ELF-1 (cell line): ENCODE measurements at regions not wholly inside any gene's neighbourhood (a gene's known extent, or its start where the extent isn't known, plus 50 kb on each side); places are given as distances from the start of the nearest gene placed in this dataset.

Experiments used
- DNase-seq: peaks from one replicate; pipeline ENCODE4 v3.0.0-alpha.2; 2016; ENCODE audit warnings: low read depth, low spot score

DNA sequence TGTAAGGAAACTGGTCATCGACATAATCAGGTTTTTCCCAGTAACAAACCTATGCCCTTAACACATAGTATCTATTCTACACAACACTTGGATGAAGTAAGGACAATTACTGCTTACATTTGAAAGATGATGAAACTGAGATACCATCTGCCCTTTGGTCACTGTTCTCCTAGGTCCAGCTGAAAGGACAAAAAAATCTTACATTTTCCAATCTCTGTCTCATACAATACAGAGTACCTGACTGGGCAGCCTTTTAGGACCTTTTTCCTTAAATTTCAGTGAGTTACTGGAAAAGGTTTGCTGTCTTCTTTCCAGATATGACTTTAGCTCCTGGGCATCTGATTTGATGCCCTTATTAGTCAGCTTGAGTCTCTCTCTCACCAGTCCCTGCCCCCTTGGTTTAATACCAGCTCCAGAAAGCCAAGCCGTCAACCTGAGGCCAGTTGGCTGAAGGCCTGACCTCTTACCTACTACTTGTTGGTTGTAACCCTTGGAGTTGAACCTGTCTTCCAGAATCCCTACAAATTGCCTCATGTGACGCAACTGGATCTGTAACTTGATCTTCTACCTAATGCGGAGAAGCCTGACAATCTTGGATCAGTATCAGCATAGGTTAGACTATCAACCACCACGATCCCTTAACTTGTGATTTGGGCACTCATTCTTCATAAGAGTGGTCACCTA lies 355.3 kb upstream of the ZNF385D start:
- no peak for DNase-seq

DNA sequence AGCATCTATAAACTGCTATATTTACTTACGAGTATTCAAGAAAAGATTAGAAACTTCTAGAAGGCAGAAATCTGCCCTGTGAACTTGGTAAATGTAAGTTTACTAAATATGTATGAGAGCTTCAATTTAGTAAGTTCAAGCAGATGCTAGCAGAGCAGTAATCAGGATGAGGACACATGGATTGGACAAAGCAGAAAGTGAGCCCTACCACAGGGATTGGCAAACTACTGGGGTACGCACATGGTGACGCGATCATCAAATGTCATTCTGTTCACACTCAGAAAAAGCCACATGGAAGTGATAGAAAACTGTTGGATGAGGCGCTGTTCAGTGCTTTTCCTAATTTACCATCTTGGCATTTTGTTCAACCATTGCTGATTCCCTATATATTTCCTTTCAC lies 360.2 kb upstream of the ZNF385D start:
- no peak for DNase-seq

DNA sequence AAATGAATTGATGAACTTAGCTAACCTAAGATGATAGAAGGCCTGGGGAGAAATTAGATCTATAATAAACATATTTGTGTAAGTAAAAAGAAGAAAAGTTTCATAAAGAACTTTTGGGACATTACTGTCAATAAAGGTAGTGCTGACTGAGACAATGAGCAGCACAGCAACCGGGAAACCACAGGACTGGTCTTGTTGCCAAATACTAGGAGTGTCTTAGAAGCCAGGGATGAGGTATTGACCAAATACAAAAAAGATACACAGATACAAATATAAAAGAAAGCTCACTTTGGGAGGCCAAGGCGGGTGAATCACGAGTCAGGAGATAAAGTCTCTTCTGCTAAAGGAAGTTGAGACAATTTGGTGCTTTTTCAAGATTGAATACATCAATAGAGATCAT lies 362.4 kb upstream of the ZNF385D start:
- no peak for DNase-seq

DNA sequence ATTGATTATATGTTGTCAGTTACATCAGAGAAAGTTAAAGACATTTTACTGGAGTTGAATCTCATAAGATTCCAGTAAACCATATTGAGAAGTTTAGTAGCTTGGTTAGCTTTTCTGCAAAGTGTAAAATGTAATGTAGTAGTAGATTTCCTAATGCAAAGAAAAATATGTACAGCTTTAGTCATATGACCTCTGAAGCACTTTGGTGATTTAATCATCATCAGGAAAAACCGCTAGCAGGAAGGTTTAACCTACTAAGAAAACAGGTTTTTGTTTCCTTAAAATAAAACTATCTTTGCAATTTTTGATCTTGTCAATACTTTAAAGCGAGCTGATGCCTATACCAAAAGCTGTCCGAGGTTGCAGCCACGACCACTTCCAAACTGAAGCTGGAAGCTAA lies 364.6 kb upstream of the ZNF385D start:
- DNase-seq, result no peak

DNA sequence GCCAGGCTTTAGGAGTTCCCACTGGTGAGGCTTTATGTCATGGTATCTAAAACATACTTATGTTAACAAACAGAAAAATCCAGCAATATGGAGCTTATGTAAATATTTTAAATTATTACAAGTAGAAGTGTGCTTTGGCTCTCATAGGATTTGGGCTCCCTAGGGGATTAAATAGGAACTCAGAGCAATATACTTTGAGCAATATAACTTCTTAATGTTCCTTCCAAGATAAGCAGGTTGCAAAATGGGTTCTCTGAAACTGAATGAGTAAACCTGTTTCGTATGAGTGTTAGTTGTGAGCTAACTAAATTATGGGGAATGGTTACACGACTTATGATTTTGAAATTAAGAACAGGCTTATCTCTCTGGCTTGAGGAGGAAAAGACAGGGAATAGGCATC lies 366.1 kb upstream of the ZNF385D start:
- no peak for DNase-seq

DNA sequence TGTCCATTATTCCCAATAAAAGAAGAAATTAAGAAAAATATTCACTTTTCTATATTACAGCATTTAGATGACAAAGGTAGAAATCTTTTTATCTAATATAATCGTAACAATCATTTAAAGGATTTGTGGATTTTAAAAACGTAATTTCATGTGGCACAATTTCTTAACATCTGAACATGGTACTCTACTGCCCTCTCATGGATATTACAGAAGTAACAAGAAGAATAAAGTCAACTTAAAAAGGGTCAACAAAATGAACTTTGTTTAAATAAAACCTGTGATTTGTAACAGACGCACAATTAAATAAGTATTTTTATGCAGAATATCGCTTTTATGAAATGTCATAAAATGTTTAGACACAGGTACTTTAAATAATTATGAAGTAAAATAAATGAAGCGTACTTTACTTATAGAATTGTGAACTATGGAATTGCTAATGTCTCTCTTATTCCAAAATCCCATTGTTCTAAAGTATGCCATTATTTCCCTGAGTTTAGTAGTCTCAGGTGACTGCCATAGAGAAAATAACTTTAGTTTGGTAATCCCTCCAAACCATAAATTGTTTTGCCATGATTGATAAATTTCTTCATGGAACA lies 366.8 kb upstream of the ZNF385D start:
- DNase-seq, result no peak

DNA sequence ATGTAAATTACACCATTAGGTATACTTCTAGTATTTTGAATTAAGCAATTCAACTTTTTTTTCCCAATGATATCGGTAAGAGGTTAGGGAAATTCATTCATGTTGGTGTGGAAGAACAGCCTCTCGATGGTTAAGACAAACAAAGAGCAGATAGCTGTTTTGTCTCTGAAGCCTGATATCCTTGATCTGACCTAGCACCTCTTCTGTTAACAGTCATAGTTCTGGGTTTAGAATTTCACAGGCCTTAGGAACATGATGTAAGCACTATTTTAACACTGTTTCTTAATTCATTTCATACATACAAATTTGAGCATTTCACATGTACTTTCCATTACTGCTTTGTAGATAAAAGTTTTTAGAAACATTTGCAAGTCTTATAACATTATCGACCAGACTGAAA lies 367.5 kb upstream of the ZNF385D start:
- no peak for DNase-seq

DNA sequence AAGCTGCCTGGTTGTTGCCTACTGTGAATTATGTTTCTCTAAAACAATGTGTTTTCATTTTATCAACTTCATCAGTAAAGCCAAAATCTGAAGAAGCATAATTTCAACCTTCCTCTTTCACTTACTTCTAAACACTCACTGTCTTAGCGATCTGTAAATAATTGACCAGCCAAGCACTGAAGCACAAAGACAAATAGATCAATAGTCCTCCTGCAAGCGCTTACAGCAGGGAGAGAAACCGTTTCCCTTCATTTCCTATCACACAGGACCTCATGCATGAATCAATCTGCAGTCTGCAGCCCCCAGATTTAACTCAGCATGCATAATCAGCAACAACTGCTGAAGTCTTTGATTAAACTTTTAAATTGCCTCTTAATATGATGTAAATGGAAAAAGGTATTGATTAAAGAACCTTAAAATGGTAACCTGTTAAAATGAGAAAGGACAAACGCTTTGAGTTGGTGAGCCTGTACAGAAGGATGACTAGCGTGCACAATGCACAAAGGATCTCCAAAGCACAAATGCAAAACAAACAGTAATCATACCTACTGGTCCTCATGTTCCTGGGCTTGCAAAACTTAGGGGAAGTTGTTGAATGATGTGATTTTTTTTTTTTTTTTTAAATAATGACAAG lies 370.2 kb upstream of the ZNF385D start:
- DNase-seq, result no peak

DNA sequence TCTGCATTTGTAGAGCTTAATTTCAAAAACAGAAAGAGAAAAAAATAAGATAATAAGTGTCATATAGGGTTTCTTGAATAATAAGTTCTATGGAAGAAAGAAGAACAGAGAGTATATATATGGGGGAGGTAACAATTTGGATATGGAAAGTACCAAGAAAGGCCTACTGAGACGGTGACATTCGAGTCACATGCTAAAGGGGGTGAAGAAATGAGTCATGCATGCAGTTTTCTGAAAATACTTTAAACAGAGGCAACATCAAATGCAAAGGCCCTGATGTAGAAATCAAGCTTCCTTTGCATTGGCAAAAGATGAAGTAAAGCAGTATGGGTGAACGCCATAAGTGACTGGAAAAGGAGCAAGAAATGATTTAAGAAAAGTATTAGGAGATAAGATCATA lies 371.6 kb upstream of the ZNF385D start:
- DNase-seq, result no peak

DNA sequence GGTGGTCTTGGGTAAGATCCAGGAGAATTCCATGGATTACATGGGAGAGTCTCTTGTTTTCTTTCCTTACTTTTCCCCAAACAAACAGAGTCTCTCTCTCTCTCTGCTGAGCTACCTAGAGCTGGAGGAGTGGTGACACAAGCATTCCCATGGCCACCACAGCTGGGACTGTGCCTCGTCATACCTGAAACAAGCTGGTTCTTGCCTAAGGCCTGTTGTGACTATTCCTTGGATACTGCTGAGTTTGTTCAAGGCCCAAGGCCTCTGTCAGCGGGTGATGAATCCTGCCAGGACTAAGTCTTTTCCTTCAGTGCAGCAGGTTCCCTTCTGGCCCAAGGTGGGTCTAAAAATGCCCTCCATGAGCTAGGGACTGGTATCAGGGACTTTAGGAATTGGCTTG lies 378.1 kb upstream of the ZNF385D start:
- DNase-seq, result peak; percentile 1

DNA sequence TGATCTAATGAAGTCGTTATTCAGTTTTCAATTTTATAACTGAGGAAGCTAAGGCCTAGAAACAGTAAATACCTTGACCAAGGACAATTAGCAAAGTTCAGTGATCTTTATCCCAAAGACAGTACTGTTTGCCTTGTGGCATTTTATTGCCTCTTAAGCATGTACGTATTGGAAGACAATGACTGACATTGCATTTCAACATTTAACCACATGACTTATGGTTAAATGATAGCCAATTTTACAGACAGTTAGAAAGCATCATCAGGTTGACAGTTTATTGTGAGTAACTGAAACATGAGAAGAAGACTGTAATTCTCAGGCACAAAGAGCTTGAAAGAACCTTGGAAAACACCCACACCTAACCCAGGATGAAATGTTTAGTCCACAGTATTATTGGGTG lies 390.8 kb upstream of the ZNF385D start:
- DNase-seq, result no peak

DNA sequence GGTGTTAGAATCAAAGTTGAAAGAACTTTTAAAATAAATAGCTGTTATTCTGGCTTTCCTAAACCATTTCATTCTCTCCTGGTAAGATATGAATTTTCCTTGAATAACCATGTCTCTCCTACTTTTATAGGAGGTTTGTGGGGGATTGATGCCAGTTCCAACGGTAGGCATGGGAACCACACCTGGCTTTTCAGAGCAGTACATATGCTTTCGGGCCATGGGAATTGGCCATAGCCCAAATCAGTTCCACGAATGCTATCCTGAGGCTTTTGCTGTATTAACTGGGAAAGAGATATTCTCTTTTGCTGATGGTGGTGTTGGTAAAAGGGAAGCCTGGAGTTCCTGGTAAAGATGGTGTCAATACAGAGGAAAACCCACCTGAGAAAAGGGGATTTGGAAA lies 396.2 kb upstream of the ZNF385D start:
- no peak for DNase-seq

DNA sequence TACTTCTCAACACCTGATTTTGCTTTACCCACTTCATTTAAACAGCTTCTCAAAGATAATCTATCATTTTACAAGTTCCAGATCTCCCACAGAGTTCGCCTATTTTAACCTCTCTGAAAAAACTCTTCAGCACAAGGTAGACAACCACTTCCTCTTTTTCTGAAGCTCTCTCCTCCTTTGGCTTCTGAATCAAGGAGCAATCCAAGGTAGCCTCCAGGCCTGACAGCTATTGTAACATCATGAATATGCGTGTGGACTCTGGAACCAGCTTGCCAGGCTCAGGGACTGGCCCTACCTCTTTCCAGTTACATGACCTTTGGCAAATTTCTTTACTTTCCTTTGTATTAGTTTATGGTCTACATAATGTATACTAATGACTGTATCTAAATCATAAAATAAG lies 405.9 kb upstream of the ZNF385D start:
- peak; percentile 15 for DNase-seq

DNA sequence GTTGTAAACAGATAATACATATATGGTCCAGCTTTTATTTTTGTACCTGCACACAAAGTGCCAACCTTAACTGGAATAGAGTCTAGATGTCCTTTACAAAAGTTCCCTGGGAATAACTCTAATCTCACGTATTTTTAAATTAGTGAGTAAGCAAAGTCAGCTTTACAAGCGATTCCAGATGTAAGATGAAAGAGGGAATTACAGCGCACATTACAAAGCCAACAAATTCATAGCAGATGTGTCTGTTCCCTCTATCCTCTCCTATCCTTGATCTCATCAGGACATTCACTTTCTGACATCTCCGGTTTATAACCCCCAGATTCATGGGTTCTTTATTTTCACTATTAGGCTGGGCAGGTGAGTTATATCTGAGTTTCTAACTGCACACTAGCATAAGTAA lies 406.8 kb upstream of the ZNF385D start:
- no peak for DNase-seq

DNA sequence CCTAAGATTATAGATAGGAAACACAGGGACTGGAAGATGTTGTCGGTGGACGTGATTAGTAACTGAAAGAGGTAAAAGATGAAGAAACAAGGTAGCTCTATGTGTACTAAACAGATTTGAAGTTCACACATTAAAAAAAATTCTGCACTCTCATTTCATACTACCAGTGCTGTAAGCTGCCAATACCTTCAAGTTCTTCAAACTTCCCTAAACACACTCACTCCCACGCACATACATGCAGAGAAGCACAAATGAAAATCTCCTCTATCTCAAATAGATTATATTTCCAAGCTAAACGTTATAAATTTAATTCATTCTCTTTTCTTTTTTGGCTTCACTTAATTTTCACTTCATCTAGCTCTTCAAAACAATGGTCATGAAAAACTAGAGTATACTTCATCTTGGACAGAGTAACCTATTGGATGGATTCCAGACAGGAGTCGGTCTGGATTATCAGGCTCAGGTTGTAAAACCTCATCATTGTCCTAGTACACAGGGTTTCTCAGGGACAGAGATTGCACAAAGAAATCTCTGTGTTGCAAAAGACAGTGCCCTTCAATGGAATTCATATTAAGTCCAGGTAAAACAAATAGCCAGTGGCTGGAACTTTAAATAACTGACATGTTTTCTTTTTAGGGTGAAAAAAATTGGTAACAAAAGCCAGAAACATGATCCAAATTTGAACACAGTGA lies 408.1 kb upstream of the ZNF385D start:
- no peak for DNase-seq

DNA sequence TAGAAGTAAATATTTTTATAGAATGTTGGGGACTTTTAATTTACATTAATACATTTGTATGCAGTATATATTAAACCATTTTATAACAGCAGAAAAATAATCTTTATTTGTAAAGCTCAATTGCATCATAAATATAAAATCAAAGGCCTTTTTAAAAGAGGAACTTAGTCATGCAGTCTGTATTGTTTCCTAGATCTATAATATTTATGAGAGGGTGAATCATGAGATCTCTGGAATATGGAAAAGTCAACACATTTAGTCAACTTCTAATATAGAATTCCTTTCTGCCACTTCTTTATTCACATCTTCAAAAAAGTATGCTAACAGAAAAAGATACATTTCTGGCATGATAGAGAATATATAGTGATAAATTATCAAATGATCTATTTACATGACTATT lies 410.3 kb upstream of the ZNF385D start:
- DNase-seq, result no peak

DNA sequence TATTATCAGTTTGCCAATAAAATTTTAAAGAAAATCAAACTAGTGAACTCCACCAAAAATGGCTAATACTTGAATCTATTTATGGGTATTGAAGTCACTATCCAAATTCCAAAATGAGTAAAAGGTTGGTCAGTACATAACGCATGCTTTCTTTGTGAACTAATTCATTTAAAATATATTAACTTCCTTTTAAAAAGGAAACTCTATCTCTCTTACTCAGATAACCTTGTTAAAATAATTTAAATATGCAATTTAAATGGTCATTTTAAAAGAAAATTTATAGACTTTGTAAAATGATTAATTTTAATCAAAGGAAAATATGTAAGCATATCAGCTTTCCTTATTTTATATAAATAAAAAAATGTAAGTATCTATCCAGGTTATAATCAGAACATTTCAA lies 419.4 kb upstream of the ZNF385D start:
- DNase-seq, result no peak

DNA sequence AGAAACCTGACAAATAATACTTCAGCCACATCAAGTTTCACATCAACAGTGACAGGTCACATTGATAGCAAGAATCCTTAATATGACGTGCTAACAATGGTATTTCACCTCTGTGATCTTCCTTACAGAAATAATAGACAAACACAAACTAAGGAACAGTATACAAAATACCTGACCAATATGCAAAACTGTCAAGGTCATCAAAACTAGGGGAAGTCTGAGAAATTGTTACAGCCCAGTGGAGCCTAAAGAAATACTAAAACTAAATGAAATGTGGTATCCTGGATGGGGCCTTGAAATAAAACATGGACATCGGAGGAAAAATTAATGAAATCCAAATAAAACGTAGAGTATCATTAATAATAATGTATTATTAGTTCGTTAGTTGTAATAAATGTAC lies 422.0 kb upstream of the ZNF385D start:
- no peak for DNase-seq

DNA sequence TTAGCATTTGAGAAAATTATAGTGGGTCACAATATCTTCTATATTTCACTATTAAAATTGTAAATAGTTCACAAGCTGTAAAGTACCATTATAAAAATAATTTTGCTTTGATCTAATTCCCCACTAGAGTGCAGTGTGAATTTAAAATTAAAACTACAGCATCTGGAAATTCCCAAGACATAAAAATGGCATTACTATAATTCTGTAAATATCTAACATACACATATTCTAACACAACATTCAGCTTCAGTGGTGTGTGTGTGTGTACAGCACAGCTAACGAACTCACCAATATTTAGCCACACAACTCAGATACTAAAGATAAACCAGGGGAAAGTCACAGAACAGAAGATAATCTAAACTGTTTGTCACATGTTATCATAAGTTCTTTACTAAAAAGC lies 424.9 kb upstream of the ZNF385D start:
- DNase-seq, result no peak

DNA sequence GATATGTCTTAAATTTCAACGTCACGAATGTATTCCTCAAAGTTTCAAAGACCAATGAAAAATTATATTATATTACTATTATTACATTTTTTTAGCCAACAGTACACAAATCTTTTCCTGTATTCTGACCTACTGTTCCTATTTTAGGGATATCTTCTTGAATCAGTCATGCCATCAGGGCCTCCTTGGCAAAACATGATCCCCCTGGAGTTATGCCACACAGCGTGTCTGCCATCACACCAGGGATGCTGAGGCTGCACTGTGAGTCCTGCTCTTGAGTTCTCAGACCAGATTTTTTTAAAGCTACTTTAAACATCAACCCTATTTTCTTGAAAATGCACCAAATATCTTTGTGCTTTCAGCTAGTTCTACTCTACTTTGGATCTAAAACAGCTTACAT lies 425.9 kb upstream of the ZNF385D start:
- DNase-seq, result no peak

DNA sequence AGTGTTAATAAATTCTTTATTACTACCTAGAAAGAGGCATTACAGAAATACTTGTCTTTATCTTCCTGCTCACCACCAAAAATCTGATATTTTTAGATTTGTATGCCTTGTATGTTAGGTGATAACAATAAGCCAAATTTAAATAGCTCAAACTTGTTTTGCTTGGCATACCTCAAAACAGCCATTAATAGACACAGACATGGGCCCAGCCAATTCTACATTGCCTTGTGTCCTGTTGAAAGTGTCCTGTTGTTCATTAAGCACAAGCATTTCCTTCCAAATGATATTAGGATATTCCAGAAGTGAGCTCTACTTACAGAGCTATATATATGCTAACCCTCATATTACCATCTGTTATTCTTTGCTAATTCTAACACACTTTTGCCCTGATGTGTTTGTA lies 438.6 kb upstream of the ZNF385D start:
- no peak for DNase-seq

DNA sequence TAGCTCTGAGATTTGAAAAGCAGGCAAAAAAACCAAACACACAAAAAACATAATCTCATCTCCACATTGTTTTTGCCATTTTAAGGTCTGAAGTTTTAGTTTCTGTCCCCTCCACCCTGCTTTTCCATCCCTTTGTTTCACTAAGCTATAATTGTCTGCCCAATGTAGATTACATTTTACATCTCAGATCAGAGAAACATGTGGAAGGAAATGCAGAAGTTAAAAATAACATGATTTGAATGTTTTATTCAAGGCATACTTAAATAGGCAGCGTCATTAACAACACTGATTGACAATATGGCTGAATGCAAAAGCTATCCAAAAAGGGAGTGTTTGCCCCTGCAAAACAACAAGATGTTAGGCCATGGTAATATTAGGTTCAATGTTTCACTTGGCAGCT lies 448.1 kb upstream of the ZNF385D start:
- DNase-seq, result no peak

DNA sequence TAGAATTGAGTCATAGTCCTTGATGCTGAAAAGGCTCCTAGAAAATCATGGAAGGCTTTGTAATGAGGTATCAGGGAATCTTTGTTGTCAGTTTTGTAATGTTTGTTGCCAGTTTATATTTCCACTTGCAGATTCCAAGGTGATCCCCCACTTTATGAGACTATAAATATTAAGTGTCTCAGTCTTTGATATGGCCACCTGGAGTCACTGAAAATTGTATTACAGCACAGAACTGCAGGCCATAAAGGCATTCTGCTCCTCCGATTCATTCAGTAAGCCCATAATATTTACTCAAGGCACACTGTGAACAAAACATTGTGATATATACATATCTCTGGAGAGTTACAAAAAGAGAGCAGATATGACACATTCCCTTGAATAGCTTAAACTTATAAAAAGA lies 457.8 kb upstream of the ZNF385D start:
- DNase-seq, result no peak
